PC-9 (cell line): ENCODE measurements at regions not wholly inside any gene's neighbourhood (a gene's known extent, or its start where the extent isn't known, plus 50 kb on each side); places are given as distances from the start of the nearest gene placed in this dataset.

Experiments used
- CTCF ChIP-seq: fragments of 200-600 bp; sonication (generic); conservative IDR thresholded peaks from 2 replicates; pipeline ENCODE4 v1.6.1; 2017; ENCODE audit warnings: mixed run types, antibody characterized with exemption, mild to moderate bottlenecking, moderate library complexity
- EZH2 ChIP-seq: fragments of 200-600 bp; sonication (generic); IDR thresholded peaks from 2 replicates; pipeline ENCODE4 v1.8.0; 2017; ENCODE audit warnings: antibody characterized with exemption, low read depth

GRCh38 chr4:97498875-97499274, 644.4 kb downstream of the STPG2 start:
- TF ChIP-seq CTCF: no peak
- TF ChIP-seq EZH2: no peak
